ENCODE measurements at regions not wholly inside any gene's neighbourhood (a gene's known extent, or its start where the extent isn't known, plus 50 kb on each side); places are given as distances from the start of the nearest gene placed in this dataset.

- TF ChIP-seq CTCF (IDR thresholded peaks at IDR 0.05) (no peak), POLR2A (IDR thresholded peaks at IDR 0.05) (no peak)
These were observed 1279.1 kb upstream of the SORCS1 start for GRCh38 chr10:108443636-108444035.

Measured in uterus (tissue), 2 donors.